ENCODE measurements at regions not wholly inside any gene's neighbourhood (a gene's known extent, or its start where the extent isn't known, plus 50 kb on each side); places are given as distances from the start of the nearest gene placed in this dataset.

GRCh38 chr6:14933183-14933544 lies 312.7 kb upstream of the JARID2 start:
- CTCF ChIA-PET (ENCODE audit: unreplicated experiment), result no interaction called here
- Histone ChIP-seq H3K27ac (ENCODE audit: low read depth, low read length, poor library complexity, severe bottlenecking) (no peak overlapping the region), H4K20me1 (ENCODE audit: insufficient read depth, low read length) (no peaks in the 10 kb centered on the region), H3K36me3 (ENCODE audit: insufficient read depth, low read length) (no peaks in the 10 kb centered on the region), H3K9me2 (ENCODE audit: insufficient read depth, low read length) (no peaks in the 10 kb centered on the region), H3K79me2 (ENCODE audit: insufficient read depth, low read depth, low read length) (no peaks in the 10 kb centered on the region), H3K4me3 (ENCODE audit: low read depth, low read length, poor library complexity, severe bottlenecking) (no peak overlapping the region), H3K4me1 (ENCODE audit: insufficient read depth, low read length, poor library complexity, severe bottlenecking) (no peaks in the 10 kb centered on the region), H3K9me3 (ENCODE audit: low read length) (no peaks in the 10 kb centered on the region), H3K4me2 (ENCODE audit: low read length) (no peak overlapping the region), H2AFZ (ENCODE audit: low read length) (no peak overlapping the region)
- DNase-seq (ENCODE audit: low spot score), result no peak
- intact Hi-C loops (cut with micrococcal nuclease; ENCODE audit: unreplicated experiment), result no loop called here
- POLR2A ChIA-PET, result no interaction called here
- BruUV-seq (replicated peaks), result no TSS peak
- no peak for TF ChIP-seq EZH2phosphoT487 (IDR thresholded peaks at IDR 0.05; ENCODE audit: borderline replicate concordance, low read depth, low read length)
- TF ChIP-seq, protein P1, sequence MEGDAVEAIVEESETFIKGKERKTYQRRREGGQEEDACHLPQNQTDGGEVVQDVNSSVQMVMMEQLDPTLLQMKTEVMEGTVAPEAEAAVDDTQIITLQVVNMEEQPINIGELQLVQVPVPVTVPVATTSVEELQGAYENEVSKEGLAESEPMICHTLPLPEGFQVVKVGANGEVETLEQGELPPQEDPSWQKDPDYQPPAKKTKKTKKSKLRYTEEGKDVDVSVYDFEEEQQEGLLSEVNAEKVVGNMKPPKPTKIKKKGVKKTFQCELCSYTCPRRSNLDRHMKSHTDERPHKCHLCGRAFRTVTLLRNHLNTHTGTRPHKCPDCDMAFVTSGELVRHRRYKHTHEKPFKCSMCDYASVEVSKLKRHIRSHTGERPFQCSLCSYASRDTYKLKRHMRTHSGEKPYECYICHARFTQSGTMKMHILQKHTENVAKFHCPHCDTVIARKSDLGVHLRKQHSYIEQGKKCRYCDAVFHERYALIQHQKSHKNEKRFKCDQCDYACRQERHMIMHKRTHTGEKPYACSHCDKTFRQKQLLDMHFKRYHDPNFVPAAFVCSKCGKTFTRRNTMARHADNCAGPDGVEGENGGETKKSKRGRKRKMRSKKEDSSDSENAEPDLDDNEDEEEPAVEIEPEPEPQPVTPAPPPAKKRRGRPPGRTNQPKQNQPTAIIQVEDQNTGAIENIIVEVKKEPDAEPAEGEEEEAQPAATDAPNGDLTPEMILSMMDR (conservative IDR thresholded peaks at IDR 0.05; ENCODE audit: low read length), result no peak

DNA sequence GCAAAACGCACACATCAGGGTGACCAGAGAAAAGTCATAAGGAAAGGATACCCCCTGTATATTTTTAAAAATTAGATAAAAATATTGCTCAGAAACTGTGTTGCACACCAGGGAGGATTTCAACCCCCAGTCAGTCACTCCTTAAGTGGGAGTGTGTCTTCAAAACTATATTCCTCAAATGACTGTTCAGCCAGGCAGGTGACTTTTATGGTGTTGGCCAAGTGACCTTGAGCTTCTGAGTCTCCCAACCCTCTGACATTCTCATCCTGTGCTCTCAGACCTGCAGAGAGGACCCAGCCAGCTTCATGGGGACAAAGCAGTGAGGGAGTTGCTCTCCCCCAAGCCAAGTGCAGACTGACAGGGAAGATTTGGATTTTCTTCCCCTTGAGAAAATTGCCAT lies 311.9 kb upstream of the JARID2 start:
- BruUV-seq (replicated peaks), result no TSS peak
- Histone ChIP-seq H3K4me3 (ENCODE audit: low read depth, low read length, poor library complexity, severe bottlenecking) (no peak overlapping the region), H3K36me3 (ENCODE audit: insufficient read depth, low read length) (no peaks in the 10 kb centered on the region), H3K4me1 (ENCODE audit: insufficient read depth, low read length, poor library complexity, severe bottlenecking) (no peaks in the 10 kb centered on the region), H3K9me3 (ENCODE audit: low read length) (no peaks in the 10 kb centered on the region), H3K79me2 (ENCODE audit: insufficient read depth, low read depth, low read length) (no peaks in the 10 kb centered on the region), H3K4me2 (ENCODE audit: low read length) (no peak overlapping the region), H3K9me2 (ENCODE audit: insufficient read depth, low read length) (no peaks in the 10 kb centered on the region), H3K27ac (ENCODE audit: low read depth, low read length, poor library complexity, severe bottlenecking) (no peak overlapping the region), H4K20me1 (ENCODE audit: insufficient read depth, low read length) (no peaks in the 10 kb centered on the region), H2AFZ (ENCODE audit: low read length) (no peak overlapping the region)
- intact Hi-C loops (cut with micrococcal nuclease; ENCODE audit: unreplicated experiment), result no loop called here
- CTCF ChIA-PET (ENCODE audit: unreplicated experiment), result no interaction called here
- POLR2A ChIA-PET, result no interaction called here
- no peak for DNase-seq (ENCODE audit: low spot score)
- no peak for TF ChIP-seq EZH2phosphoT487 (IDR thresholded peaks at IDR 0.05; ENCODE audit: borderline replicate concordance, low read depth, low read length)
- TF ChIP-seq, protein P1 (conservative IDR thresholded peaks at IDR 0.05; ENCODE audit: low read length), result no peak

DNA sequence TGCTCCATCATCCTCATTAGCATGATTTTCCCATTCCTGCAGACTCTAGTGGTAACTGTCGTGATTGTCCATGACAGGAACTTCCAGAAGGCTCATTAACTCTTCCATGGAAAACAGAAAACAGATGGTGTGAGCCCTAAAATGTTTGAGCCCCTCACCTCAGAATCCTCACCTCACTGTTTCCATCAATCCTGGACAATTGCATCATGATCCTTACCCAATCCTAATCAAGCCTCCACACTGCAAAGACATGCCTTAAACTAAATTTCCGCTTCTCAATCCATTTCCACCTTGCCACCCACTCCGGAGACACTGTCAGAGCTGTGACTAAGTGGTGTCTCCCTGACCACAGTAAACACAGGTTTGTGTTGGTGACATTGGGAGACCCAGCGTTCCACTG lies 311.0 kb upstream of the JARID2 start:
- no peaks in the 10 kb centered on the region for H3K4me1 ChIP-seq (ENCODE audit: insufficient read depth, low read length, poor library complexity, severe bottlenecking)
- DNase-seq (ENCODE audit: low spot score), result no peak
- POLR2A ChIA-PET, result no interaction called here
- no peaks in the 10 kb centered on the region for H4K20me1 ChIP-seq (ENCODE audit: insufficient read depth, low read length)
- H3K4me2 ChIP-seq (ENCODE audit: low read length), result no peak overlapping the region
- H3K9me3 ChIP-seq (ENCODE audit: low read length), result no peaks in the 10 kb centered on the region
- H2AFZ ChIP-seq (ENCODE audit: low read length), result no peak overlapping the region
- CTCF ChIA-PET (ENCODE audit: unreplicated experiment), result no interaction called here
- H3K79me2 ChIP-seq (ENCODE audit: insufficient read depth, low read depth, low read length), result no peaks in the 10 kb centered on the region
- intact Hi-C loops (cut with micrococcal nuclease; ENCODE audit: unreplicated experiment), result no loop called here
- no peak for TF ChIP-seq EZH2phosphoT487 (IDR thresholded peaks at IDR 0.05; ENCODE audit: borderline replicate concordance, low read depth, low read length)
- TF ChIP-seq, protein P1 (conservative IDR thresholded peaks at IDR 0.05; ENCODE audit: low read length), result no peak
- BruUV-seq (replicated peaks), result no TSS peak
- no peak overlapping the region for H3K27ac ChIP-seq (ENCODE audit: low read depth, low read length, poor library complexity, severe bottlenecking)
- H3K9me2 ChIP-seq (ENCODE audit: insufficient read depth, low read length), result no peaks in the 10 kb centered on the region
- no peak overlapping the region for H3K4me3 ChIP-seq (ENCODE audit: low read depth, low read length, poor library complexity, severe bottlenecking)
- no peaks in the 10 kb centered on the region for H3K36me3 ChIP-seq (ENCODE audit: insufficient read depth, low read length)
